Stimulated activated CD8-positive, alpha-beta memory T cell treated with anti-CD3 and anti-CD28 coated beads, Interleukin-2, amount 100 ng/mL, for 1 hour (primary cell): ENCODE measurements at regions not wholly inside any gene's neighbourhood (a gene's known extent, or its start where the extent isn't known, plus 50 kb on each side); places are given as distances from the start of the nearest gene placed in this dataset.
"Not testable (repeated sequence)": the region's sequence is repeated elsewhere in the genome, so short reads cannot be mapped to it uniquely, and the experiment has no call there.

Source experiments
- DNase-seq, 2 donors: peaks; one replicate each; pipeline ENCODE4 v3.0.0-alpha.2; 2020; ENCODE audit warnings: low read depth in 2 of 2

- no peak for DNase-seq
These were observed 242.9 kb upstream of the TRPM3 start for GRCh38 chr9:71364186-71364955.

DNA sequence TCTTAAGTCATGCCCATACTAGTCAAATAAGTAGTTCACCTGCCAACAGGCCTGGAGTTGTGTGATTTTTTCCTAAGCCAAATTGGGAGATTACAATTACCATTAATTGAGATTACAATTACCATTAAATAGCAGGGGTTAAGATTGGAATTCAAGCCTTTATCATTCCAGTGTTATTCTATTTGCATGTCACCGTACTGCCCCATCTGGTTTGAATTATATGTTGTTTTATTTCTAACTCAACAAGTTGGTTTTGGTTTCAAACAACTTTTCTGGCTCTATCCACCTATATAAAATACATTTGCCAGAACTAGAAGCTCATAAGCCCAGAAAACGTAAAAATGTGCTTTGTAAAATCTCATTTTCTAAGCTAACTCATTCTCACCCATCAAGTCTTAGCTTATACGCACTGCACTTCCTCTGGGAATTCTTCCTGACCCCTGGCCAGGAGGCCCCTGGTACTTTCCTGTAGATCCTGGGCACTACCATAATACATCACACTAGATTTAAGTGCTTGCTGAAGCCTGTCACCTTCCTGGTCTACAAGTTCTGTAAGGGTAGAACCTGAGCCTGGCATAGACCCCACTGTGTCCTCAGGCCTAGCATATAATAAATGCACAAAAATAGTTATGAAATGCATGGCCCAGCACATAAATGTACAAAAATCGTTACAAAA lies 242.0 kb upstream of the TRPM3 start:
- no peak for DNase-seq

GRCh38 chr9:71361357-71361756 lies 239.9 kb upstream of the TRPM3 start:
- DNase-seq, result no peak

DNA sequence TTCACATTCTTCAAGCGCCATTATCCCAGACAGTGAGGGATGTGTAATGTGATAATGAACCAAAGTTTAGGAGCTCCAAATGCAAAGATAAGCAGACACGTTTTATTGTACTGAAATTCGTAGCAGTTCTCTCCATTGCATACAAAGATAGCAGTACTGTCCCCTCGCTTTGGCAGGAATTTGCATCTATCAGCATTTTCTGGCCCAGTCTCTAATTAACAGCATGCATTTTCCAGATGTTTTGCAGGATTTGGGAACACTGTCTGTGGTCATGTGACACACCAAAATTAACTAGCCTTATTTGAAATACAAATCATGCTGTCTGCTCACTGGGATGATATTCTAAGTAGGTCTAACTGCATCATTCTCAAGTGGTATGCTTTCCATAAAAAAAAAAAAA lies 235.9 kb upstream of the TRPM3 start:
- no peak for DNase-seq

DNA sequence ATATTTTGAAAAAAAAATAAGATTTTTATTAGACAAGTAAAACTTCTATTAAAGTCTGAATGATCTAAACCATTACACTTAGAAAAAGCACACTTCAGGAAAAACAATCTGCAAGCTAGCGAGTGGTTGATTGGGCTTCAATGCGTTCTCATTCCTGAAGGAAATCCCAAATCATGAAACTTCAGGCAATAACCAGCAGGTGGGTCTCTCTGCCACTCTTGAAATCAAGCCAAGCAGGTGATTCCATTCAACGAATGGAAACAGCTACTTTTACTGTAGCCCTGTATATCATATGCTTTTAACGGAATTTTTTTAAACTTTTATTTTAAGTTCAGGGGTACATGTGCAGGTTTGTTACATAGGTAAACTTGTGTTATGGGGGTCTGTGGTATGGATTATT lies 234.5 kb upstream of the TRPM3 start:
- DNase-seq, result no peak

DNA sequence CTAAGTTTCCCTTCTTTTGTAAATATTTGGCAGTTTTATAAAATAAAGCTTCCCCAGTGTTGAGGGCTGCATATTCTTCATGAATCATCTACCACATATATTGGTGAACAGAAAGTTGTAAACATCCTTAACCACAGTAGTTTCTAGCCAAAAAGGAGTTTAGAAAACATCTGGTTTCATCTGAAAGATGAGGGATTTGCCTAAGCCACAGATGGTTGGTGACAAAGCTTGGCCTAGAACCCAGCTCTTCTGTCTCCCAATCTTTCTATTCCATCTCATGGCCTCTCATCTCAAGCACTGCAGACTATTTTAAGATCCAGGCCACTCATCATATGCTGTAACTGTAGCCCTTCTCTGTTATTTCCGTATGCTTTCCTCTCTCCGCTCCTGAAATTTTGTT lies 232.3 kb upstream of the TRPM3 start:
- no peak for DNase-seq

DNA sequence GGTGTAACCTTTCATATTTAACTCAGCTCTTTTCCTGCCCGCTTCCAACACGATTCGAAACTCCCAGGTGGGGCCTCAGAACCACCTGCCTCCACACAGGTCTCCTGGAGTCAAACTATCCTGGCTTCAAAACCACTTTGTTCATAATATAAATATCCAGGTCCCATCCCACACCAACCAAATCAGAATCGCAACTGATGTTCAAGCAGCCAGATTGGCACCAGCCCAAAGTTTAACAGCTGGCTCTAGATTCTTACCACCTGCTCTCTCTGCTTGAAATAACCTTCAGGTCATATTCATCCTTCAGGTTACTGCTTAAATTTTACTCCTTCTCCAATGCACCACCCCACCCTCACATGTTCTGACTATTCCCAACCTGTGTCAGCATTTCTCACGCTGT lies 231.4 kb upstream of the TRPM3 start:
- DNase-seq, result no peak

DNA sequence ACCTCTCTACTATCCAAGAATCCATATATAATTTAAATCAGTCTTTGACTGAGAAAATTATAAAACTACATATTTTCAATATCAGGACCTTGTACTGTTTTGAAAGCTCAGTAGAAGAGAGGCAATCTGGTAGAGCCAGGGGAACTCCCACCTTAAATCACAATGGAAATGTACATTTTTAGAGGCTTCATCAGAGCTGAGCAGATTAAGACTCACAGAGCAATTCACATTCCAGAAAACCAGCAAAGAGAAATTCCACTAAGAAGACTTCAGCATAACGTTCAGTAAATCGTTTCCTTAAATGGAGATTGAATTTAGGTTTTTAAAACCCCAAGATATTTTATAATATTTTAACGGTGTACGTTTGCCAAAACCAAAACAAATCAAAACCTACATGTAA lies 227.8 kb upstream of the TRPM3 start:
- DNase-seq, result no peak

DNA sequence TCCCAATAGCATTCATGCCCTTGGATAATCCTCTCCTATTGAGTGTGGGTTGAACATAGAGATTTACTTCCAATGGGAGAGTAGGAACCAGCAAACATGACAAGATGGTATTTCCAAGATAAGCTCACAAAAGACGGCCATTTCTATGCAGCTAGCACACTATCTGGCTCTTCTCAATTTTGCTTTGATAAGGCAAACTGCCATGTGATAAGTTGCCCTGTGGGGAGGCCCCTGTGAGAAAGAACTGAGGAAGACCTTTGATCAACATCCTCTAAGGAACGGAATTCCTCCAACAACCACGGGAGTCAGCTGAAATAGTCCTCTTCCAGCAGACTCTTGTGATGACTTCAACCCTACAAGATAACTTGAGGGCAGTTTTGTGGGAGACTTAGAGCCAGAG lies 211.9 kb upstream of the TRPM3 start:
- no peak for DNase-seq

GRCh38 chr9:71331603-71332002 lies 210.2 kb upstream of the TRPM3 start:
- no peak for DNase-seq

DNA sequence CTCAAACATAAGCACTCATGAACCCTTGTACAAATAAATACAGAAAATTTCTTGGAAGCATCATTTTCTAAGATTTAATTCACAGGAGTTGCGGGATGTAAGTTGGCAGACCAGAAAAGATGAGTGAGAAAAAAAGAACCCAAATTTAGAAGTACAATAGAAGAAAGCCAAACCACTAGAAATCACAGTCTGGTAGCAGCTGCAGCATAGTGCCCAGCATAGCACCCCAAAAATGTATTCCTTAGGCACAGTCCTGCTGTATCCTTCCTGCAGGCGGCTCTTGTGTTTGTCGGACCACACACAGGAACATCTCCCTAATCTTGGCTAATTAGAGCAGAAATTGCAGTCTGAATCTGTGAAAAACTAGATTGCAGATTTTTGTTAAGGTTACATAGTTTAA lies 208.5 kb upstream of the TRPM3 start:
- DNase-seq, result no peak

GRCh38 chr9:71326360-71326759 lies 204.9 kb upstream of the TRPM3 start:
- DNase-seq, result no peak

DNA sequence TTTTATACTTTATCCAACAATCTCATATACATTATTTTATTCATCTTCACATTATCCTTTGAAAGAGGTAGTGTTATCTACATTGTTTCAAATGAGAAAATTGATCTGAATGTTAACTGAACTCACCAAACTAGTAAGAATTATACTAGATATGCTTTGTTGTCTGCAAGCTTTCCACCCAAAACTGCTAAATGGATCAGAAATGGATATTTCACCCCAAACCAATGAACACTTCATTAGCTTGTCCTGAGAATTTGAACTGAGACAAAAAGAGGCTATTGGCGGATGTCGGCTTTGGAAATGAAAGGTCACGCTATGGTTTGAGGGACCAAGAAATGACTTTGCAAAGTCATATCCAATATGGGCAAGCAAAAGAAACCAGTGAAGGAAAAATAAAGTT lies 201.9 kb upstream of the TRPM3 start:
- no peak for DNase-seq

DNA sequence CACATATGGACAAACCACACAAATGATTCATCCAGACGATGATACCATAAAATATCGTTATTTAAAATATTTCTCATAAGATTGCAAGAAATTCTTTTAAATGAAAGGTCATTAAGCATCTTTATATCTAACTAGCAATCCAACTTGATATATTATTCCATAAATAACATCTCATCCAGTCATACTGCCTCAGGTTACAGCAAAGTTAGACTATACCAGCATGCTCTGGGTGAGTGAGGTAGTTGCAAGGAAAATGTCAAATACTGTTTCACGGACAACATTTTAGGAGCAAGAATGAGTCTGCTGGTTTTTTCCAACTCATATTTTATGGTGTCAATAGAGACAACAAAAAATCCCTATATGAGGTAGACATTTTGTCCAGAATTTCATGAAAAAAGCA lies 200.9 kb upstream of the TRPM3 start:
- no peak for DNase-seq

GRCh38 chr9:71308454-71308853 lies 187.0 kb upstream of the TRPM3 start:
- DNase-seq, result no peak

GRCh38 chr9:71306134-71306533 lies 184.7 kb upstream of the TRPM3 start:
- no peak for DNase-seq

DNA sequence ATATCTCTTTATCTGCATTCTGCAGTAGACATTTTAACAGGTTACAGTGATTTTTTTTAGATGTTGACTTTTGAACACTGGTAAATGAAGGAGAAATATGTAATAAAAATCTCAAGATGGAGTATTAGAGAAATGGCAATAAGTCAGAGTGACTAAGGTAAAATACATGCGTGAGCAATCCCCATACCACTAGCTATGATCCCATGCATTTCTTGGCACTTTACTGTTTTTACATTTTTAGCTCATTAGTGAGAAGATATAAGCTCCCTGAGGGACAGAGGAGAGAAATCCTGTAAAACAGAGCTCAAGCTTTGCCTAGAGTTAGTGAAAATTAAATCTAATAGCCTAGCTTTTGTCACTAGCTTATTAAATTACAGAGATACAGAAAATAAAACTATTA lies 181.9 kb upstream of the TRPM3 start:
- DNase-seq, result no peak

GRCh38 chr9:71302776-71303175 lies 181.4 kb upstream of the TRPM3 start:
- no peak for DNase-seq

- DNase-seq, result no peak
These were observed 174.5 kb upstream of the TRPM3 start for GRCh38 chr9:71295928-71296327.

- no peak for DNase-seq
These were observed 164.7 kb upstream of the TRPM3 start for GRCh38 chr9:71286146-71286545.

DNA sequence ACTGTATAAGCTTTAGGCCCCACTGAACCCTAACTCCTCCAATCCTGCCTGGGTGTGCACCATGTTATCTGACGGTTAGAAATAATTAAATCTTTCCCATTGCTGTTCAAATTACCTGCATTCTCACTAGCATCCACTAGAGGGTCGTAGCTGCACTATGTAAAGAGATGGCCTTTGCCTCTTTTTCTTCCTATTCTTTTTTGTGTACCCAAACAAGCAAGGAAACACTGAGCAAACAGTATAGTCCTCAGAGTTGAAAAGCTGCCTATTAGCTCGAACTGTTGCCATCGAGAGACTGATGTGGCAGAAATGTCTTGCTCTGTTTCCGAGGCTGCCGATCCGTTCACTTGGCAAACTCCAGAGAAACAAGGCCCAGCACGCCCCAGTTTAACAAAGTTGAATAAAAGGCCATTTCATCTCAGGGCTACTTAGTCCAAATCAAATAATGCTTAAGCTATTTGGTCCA lies 163.8 kb upstream of the TRPM3 start:
- DNase-seq, result no peak

DNA sequence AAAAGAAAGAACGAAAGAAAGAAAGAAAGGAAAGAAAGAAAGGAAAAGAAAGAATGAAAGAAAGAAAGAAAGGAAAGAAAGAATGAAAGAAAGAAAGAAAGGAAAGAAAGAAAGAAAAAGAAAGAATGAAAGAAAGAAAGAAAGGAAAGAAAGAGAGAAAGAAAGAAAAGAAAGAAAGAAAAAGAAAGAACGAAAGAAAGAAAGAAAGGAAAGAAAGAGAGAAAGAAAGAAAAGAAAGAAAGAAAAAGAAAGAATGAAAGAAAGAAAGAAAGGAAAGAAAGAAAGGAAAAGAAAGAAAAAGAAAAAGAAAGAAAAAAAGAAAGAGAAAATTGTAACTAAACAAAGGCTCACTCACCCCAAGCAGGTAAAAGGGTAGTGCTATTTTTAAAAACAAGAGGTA lies 160.7 kb upstream of the TRPM3 start:
- not testable (repeated sequence) for DNase-seq

- DNase-seq, result no peak
These were observed 157.8 kb upstream of the TRPM3 start for GRCh38 chr9:71279151-71279739.
